Activated T-cell treated with anti-CD3 and anti-CD28 coated beads for 1 hour (primary cell): ENCODE measurements at regions not wholly inside any gene's neighbourhood (a gene's known extent, or its start where the extent isn't known, plus 50 kb on each side); places are given as distances from the start of the nearest gene placed in this dataset.

ENCODE experiments used
- DNase-seq: peaks from one replicate; pipeline ENCODE4 v3.0.0-alpha.2; 2020; ENCODE audit warnings: low read depth

DNA sequence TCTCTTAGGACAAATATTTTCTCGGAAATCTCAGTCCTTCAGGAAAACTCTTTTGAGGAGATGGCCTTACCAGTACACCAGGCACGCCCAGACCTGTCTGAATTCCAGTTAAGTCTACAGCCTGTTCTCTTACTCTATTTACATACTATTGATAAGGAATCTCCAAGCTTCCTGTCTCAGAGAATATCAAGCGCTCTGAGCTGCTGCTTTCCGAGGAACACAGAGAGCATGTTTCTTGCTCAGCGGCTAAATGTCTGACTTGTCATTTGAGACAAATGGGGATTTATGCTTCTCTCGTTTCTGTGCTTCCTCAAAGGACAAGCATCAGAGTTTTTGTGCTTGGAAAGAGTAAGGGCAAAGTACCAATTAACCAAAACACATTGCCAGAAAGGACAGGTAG is 112.4 kb upstream of the CCDC54 start:
- DNase-seq, result no peak

DNA sequence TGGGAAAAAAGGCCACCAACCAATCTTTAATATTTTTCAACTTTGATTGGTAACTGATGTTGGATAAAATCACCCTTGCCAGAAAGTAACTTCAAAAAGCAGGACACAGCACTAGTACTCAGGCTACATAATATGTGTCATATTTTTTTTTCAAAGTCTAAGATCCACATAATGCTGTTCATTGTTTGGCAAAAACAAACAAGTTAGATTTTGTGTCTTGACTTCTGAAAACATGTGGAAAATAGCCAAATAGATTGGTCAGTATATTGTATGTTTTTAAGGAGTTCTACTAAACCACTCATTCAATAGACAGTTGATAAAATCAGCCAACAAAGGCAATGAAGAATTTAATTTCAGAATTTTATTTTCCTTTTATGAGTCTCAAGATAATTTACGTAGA is 111.7 kb upstream of the CCDC54 start:
- DNase-seq, result no peak

DNA sequence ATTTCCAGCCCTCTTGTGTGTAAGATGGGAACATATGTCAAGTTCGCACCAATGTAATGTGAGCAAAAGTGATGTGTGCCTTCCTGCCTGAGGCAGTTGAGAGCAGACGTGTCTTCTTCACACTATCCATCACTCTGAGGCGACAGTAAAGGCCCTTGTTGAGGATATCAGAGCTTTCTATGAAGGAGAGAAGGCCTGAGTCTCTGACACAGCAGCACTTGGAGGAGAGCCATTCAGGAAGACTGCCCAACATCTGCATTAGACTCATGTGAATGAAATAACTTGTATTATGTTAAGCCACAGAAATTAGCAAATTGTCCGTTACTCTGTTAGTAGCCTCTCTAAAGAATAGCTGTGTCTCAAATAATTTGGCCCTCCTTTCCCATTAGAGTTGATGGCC is 108.8 kb upstream of the CCDC54 start:
- no peak for DNase-seq

DNA sequence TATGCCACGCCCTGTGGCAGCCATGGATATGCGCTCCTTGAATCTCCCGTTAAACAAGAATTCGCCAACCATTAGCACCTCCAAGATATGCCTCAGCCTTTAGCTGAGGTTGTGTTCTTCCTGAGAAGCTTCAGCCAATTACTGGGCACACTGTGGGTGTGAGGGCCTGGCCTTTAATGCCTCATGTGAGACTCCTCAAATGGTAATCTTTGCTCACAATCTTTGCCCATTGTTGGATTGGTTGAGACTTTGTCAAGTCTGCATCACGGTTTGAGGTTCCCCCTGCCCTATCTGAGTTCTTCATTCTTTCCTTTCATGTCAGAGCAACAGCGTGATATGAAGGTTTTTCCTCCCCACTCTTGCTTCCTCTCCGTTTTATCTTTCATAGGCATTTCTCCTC is 108.1 kb upstream of the CCDC54 start:
- DNase-seq, result no peak

DNA sequence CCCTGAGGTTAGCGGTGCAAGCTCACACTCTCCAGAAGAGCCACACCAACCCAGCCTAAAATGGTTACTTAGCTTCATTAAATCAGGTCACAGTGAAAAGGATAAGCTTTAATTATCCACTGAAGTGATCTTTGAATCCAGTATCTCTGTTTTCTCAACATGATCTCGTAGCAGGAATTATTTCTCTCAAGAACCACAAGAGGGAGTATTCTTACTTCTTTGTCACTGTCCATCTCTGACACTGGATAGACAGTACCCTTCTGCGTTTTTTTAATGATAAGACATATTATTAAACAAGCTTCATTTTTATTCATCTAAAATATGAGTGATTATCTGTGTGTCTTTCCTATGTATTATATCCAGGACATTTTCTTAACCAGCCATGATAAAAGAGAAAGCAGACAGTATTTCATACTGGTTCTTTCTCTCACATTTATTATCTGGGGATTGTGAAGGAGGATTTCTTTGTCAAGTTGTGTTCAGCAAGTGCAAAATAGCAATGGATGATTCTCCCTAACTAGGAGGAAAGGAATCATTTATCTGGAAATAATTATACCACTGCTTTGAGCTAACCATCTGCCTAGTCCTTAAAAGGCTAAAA is 105.4 kb upstream of the CCDC54 start:
- DNase-seq, result no peak

DNA sequence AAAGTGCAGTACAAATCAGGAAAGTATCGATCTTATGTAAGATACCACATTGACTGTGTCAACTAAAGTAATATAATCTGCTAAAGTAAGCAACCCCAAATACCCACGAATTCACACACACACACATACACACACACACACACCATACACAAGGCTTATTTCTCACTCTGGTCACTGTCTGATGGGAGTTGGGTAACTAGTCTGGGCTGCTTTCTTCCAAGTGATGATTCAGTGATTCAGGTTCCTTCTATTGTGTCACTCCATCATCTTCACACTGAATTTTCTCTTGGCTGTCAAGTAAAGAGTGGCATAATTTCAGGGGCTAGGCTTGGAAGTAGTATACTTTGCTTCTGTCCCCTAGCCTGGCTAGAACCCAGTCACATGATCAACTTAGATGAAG is 104.8 kb upstream of the CCDC54 start:
- DNase-seq, result no peak

DNA sequence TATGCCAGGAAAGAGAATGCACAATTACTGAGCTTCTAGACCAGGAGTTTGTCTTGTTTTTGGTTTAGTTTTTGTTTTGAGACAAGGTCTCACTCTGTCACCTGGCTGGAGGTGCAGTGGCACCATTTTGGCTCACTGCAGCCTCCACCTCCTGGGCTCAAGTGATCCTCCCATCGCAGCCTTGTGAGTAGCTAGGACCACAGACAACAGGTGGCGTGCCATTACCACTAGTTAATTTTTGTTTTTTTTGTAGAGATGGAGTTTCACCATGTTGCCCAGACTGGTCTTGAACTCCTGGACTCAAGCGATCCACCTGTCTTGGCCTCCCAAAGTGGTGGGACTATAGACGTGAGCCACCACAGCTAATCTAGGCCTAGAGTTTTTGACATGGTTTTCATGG is 104.4 kb upstream of the CCDC54 start:
- no peak for DNase-seq

DNA sequence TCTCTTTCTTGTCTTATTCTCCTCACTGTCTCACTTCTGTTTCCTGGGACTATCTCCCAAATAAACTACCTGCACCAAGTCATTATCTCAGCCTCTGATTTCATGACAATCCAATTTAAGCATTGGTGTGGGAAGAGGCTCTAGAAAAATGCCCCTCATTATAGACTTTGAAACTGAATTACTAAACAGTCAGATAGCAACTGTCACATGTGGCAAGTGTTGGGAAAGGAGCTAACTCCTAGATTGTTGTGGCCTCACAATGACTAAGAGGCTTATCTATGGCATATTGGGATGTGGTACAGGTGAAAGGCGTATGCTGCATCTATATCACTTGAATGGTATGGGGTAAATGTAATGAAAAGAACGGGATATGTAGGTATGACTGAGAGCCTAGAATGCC is 103.5 kb upstream of the CCDC54 start:
- no peak for DNase-seq

DNA sequence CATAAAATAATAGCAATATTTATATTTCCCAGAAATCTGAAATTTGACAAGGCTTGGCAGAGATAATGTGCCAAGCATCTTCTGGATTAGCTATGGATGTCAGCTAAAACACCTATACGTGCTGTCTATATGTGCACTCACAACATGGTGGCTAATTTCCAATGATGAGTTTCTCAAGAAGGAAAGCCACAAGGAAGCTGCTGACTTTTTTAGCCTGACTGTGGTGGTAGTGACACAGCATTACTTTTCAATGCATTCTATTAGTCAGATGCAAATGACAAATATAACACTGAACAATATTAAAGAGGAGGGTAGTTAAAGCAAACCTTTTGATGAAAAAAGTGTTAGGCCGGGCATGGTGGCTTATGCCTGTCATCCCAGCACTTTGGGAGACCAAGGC is 101.7 kb upstream of the CCDC54 start:
- no peak for DNase-seq

DNA sequence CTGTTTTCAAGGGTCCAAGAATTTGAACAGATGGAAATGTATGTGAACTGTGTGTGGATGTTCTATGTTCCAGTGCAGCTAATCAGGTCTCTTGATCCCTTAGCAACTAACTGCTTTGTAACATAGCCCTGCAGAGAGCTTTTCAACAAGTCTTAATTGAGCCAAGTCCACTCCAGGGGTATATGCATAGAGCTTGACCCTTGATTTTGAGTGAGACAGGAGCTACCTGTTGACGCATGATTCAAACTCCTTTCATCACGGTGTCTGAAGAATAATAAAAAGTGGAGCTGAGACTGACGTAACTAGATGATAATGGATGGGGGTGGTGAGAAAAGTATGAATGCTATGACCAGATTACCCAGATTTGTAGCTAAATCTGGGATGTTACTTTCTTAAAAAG is 93.3 kb upstream of the CCDC54 start:
- no peak for DNase-seq

DNA sequence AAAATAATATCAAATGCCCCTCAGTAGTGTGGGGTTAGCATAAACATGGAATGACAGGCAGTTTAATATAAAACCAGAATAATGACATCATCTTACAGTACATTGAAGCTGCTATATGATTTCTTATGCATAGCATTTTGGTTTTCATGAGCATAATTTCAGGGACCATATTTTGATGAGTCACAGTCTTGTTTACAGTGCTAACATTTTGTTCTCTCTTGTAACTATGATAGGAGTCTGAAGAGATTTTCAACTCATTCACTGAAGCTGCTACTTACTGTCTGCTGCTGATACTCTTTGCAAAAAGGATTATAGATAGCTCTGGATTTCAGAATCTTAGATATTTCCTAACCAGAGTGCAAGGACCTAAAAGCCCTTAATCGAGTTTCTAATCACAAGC is 92.6 kb upstream of the CCDC54 start:
- no peak for DNase-seq

DNA sequence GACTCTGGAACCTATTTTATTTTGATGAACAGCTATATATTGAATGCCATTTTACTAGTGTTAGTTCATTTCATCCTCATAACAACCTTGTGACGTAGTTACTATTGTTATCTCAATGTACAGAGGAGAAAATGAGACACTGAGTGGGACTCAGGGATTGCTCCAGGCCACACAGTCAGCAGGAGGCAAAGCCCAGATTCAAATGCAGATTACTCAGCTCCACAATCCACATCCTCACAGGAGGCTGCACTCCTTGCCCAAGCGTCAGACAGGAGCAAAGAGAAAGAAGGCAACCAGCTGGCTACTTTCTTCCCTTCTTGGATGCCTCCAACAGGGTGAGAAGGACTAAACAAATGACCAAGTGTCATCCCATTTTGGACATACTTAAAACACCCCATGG is 92.0 kb upstream of the CCDC54 start:
- DNase-seq, result no peak

DNA sequence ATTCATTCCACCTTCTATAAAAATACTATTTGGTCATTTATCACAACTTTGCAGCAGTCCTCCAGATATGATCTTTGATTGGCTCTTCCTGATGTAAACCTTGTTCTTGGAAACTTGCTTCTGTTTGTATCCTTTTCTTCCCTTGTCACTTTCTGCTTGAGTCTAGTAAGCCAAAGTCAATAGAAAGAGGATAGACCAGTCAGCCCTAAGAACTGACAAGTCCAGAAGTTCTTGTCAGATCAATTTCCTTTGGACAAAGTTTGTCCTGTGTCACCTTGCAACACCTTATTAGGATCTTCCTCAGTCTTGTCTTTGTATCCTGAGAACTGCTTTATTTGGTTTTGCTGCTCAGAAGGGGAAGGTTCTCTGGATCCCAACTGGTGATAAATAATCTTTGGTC is 87.9 kb upstream of the CCDC54 start:
- DNase-seq, result no peak

DNA sequence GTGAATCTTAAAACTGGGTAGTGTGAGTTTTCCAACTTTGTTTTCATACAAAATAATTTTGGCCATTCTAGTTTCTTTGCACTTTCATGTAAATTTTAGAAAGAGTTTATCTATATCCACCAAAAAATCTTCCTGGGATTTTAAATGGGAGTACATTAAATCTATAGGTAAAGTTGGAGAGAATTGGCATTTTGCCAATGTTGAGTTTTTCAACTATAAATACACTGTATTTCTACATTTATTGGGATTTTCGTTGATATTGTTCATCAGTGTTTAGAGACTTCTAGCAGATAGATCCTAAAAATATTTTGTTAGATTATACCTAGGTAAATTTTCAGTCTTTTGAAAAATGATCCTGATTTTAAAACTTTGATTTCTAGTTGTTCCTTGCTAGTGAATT is 83.1 kb upstream of the CCDC54 start:
- DNase-seq, result no peak

DNA sequence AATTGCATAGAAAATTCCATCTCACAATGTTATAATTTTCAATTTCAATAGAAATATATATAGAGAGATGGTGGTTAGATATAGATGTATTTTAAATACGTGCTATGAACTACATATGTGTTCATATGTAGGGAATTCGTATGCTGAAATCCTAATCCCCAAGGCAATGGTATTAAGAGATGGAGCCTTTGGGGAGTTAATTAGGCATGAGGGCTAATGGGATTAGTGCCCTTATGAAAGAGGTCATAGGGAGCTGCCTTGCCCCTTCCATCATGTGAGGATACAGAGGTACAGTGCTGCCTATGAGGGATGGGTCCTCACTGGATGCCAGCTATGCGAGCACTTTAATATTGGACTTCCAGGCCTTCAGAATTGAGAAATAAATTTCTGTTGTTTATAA is 79.6 kb upstream of the CCDC54 start:
- no peak for DNase-seq

DNA sequence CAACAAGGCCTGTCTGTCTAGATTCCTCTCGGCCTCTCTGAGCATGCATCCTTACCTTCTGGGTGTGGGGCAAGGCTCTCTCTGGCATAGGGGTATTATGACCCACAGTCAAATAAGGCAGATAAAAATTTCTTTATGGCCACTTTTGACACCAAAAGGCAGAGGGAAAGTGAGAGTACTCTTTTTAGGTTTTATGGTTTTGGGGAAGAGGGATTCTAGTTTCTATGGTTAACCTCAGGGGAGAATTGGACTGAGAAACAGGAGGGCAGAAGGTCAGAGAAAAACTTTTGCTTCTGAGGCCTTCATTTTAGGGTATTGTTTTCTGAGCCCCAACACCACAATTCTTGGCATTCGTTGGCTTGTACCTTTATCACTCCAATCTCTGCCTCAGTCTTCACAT is 70.0 kb upstream of the CCDC54 start:
- DNase-seq, result no peak

DNA sequence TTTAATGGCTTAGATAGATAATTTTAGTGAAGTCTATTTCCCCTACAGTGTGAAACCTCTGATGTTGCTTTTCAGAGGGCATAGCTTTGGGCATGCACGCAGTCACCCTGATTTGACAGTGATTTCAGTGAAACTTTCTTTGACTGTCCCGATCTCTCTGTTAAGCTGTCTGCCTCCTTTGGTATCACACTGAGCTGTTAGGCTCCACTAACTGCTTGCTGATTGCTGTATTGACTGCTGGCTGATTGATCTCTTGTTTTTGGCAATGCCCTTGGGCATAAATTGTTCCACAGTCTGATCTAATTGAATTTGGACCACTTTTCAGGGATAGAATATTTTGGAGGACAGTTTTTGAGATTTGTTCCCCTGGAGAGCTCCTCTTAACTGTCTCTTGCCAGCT is 68.5 kb upstream of the CCDC54 start:
- no peak for DNase-seq

DNA sequence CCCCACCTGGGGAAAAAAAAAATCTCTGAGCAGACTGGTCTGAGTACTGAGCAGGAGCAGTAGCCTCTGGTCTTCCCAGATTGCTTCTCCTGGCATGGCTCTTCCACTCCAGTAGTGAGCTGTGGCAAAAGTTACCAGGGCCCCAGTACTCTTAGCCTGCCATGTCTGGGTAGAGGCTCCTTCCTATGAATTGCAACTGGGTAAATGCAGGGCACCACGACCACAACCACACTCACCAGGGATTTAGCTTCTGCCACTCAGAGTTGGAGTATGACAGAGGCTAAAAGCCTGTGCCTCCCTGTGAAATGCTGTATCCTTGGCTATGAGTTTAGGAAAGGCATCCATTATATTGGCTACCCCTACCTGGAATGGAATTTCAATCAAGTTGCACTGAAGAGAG is 67.9 kb upstream of the CCDC54 start:
- no peak for DNase-seq

DNA sequence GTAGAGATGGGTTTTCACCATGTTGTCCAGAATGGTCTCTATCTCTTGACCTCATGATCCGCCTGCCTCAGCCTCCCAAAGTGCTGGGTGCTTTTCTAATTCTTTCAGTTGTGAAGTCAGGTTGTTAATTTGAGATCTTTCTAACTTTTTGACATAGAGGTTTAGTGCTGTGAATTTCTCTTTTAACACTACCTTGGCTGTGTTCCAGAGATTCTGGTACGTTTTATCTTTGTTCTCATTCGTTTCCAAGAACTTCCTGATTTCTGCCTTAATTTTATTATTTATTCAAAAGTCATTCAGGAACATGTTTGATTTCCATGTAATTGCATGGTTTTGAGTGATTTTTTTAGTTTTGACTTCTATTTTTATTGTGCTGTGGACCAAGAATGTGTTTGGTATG is 63.5 kb upstream of the CCDC54 start:
- DNase-seq, result no peak

DNA sequence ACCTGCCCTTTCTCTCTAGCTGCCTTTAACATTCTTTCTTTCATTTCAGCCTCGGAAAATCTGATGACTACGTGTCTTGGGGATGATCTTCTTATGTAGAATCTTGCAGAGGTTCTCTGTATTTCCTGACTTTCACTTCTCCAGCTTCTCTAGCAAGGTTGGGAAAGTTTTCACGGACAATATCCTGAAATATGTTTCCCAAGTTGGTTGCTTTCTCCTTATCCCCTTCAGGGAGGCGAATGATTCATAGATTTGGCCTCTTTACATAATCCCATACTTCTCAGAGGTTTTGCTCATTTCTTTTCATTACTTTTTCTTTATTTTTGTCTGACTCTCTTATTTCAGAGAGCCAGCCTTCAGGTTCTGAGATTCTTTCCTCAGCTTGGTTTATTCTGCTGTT is 62.1 kb upstream of the CCDC54 start:
- DNase-seq, result no peak

DNA sequence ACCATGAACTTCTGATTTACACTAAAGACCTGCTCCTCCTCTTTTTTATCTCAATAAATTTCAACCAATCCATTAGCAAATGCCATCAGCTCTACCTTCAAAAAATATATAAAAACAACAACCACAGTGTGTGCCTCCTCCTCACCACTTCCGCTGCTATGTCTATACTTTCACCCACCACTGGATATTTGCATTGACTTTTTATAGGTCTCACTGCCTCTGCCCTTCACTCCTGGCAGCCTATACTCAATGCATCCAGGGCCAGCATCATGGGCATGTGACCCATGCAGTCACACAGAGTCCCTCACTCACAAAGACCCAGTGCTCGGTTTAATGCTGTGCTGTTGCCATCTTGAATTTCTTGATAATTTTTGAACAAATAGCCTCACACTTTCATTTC is 53.5 kb upstream of the CCDC54 start:
- DNase-seq, result no peak

DNA sequence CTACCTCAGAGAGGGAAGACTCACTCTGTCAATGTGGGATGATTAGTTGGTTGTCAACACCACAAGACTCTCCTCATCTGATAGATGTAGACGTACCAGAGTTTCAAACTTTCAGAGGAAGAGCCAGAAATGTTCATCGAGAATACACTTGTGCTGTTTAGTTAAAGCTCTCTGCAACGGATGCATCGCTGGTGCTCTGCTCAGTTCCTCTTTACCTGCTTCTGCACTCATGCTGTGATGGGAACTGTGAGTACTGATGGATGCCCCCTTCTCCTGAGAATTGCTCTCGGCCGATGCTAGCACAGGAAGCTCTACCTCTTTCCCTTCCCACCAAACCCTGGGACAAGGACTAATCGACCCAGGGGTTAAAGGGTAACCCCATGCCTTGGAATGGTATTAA is 51.8 kb upstream of the CCDC54 start:
- DNase-seq, result no peak
